H7 (cell line): ENCODE measurements at regions not wholly inside any gene's neighbourhood (a gene's known extent, or its start where the extent isn't known, plus 50 kb on each side); places are given as distances from the start of the nearest gene placed in this dataset.
"Not testable (repeated sequence)": the region's sequence is repeated elsewhere in the genome, so short reads cannot be mapped to it uniquely, and the experiment has no call there.

Experiments
- DNase-seq: peaks from one replicate; pipeline ENCODE4 v3.0.0; 2012
- H3K27me3 ChIP-seq: 2 replicates; pipeline ENCODE4 v1.6.0; 2011; ENCODE audit warnings: mild to moderate bottlenecking, low read length; ENCODE audit not compliant: control insufficient read depth, insufficient read depth
- H3K36me3 ChIP-seq: replicated peaks from 2 replicates; pipeline ENCODE4 v1.5.1; 2011; ENCODE audit warnings: low read length; ENCODE audit not compliant: control insufficient read depth, insufficient read depth
- H3K4me3 ChIP-seq: 2 replicates; pipeline ENCODE4 v1.5.1; 2011; ENCODE audit warnings: low read depth, mild to moderate bottlenecking, control low read depth, low read length, moderate library complexity; ENCODE audit not compliant: insufficient read depth

GRCh38 chr3:194903447-194903846 lies 217.8 kb downstream of the FAM43A start:
- not testable (repeated sequence) for DNase-seq, H3K27me3 ChIP-seq, H3K36me3 ChIP-seq, H3K4me3 ChIP-seq

- DNase-seq, H3K4me3 ChIP-seq, H3K27me3 ChIP-seq: not testable (repeated sequence)
Measured at GRCh38 chr3:194904999-194905398, 219.3 kb downstream of the FAM43A start.

GRCh38 chr3:194905696-194906095 lies 220.0 kb downstream of the FAM43A start:
- Histone ChIP-seq H3K4me3 (no peak overlapping the region), H3K27me3 (no peaks in the 10 kb centered on the region), H3K36me3 (no peaks in the 10 kb centered on the region)
- DNase-seq: no peak

More at GRCh38 chr3:194904999-194905398, 219.3 kb downstream of the FAM43A start:
- not testable (repeated sequence) for H3K36me3 ChIP-seq

GRCh38 chr3:194906229-194906629 lies 220.5 kb downstream of the FAM43A start:
- no peak for DNase-seq
- H3K4me3 ChIP-seq: no peak overlapping the region
- no peaks in the 10 kb centered on the region for H3K27me3 ChIP-seq
- no peaks in the 10 kb centered on the region for H3K36me3 ChIP-seq

GRCh38 chr3:194906970-194907629 lies 221.4 kb downstream of the FAM43A start:
- DNase-seq: no peak
- Histone ChIP-seq H3K36me3 (no peaks in the 10 kb centered on the region), H3K27me3 (no peaks in the 10 kb centered on the region), H3K4me3 (no peak overlapping the region)

GRCh38 chr3:194907811-194908210 lies 222.1 kb downstream of the FAM43A start:
- Histone ChIP-seq H3K27me3 (no peaks in the 10 kb centered on the region), H3K4me3 (no peak overlapping the region), H3K36me3 (no peaks in the 10 kb centered on the region)
- DNase-seq: no peak

- no peak for DNase-seq
- Histone ChIP-seq H3K4me3 (no peak overlapping the region), H3K36me3 (no peaks in the 10 kb centered on the region), H3K27me3 (no peaks in the 10 kb centered on the region)
Measured at GRCh38 chr3:194908496-194908895, 222.8 kb downstream of the FAM43A start.

- H3K36me3 ChIP-seq: no peaks in the 10 kb centered on the region
- no peak overlapping the region for H3K4me3 ChIP-seq
- DNase-seq: no peak
- no peaks in the 10 kb centered on the region for H3K27me3 ChIP-seq
Measured at GRCh38 chr3:194908972-194909371, 223.3 kb downstream of the FAM43A start.

- no peak for DNase-seq
- Histone ChIP-seq H3K4me3 (no peak overlapping the region), H3K36me3 (no peaks in the 10 kb centered on the region), H3K27me3 (no peaks in the 10 kb centered on the region)
Measured at GRCh38 chr3:194910414-194910984, 224.8 kb downstream of the FAM43A start.

- Histone ChIP-seq H3K27me3 (no peaks in the 10 kb centered on the region), H3K36me3 (no peaks in the 10 kb centered on the region), H3K4me3 (no peak overlapping the region)
- DNase-seq: no peak
Measured at GRCh38 chr3:194913316-194913715, 227.6 kb downstream of the FAM43A start.

- H3K36me3 ChIP-seq, DNase-seq, H3K27me3 ChIP-seq, H3K4me3 ChIP-seq: not testable (repeated sequence)
Measured at GRCh38 chr3:194924889-194925288, 239.2 kb downstream of the FAM43A start.

GRCh38 chr3:194925614-194926013 lies 239.9 kb downstream of the FAM43A start:
- H3K4me3 ChIP-seq: no peak overlapping the region
- H3K27me3 ChIP-seq: no peaks in the 10 kb centered on the region
- DNase-seq: no peak
- H3K36me3 ChIP-seq: no peaks in the 10 kb centered on the region

- no peak for DNase-seq
Measured at GRCh38 chr3:194928227-194928626, 242.5 kb downstream of the FAM43A start.

GRCh38 chr3:194928831-194929577 lies 243.3 kb downstream of the FAM43A start:
- Histone ChIP-seq H3K4me3 (no peak overlapping the region), H3K36me3 (no peaks in the 10 kb centered on the region), H3K27me3 (no peaks in the 10 kb centered on the region)
- DNase-seq: peak; percentile 62

More at GRCh38 chr3:194928227-194928626, 242.5 kb downstream of the FAM43A start:
- H3K4me3 ChIP-seq: no peak overlapping the region
- H3K27me3 ChIP-seq: no peaks in the 10 kb centered on the region
- no peaks in the 10 kb centered on the region for H3K36me3 ChIP-seq

GRCh38 chr3:194929578-194929960 lies 243.9 kb downstream of the FAM43A start:
- Histone ChIP-seq H3K27me3 (no peaks in the 10 kb centered on the region), H3K36me3 (no peaks in the 10 kb centered on the region), H3K4me3 (no peak overlapping the region)
- DNase-seq: no peak
